ENCODE measurements at regions not wholly inside any gene's neighbourhood (a gene's known extent, or its start where the extent isn't known, plus 50 kb on each side); places are given as distances from the start of the nearest gene placed in this dataset.
"Not testable (repeated sequence)": the region's sequence is repeated elsewhere in the genome, so short reads cannot be mapped to it uniquely, and the experiment has no call there.

- Mint-ChIP-seq H3K9me3 (peaks cover 0 to 5% (median 2%) of the 10 kb centered on the region in 7 donors), H3K27ac (no peak overlapping the region), H3K4me3 (no peak overlapping the region), H3K36me3 (no peaks in the 10 kb centered on the region), H3K4me1 (no peaks in the 10 kb centered on the region), H3K27me3 (ENCODE audit: low read depth in 3 of 3) (no peaks in the 10 kb centered on the region)
- H3K4me1 ChIP-seq (ENCODE audit: control insufficient read depth in 1 of 2, insufficient read depth in 2 of 2, low read length in 2 of 2), result no peaks in the 10 kb centered on the region
- DNase-seq, result no peak
- intact Hi-C loops (cut with micrococcal nuclease), result no loop called here
- WGBS (ENCODE audit: insufficient coverage), result no CpG with 5 or more reads among the region's 1 CpG
- no peak overlapping the region for H3K27ac ChIP-seq (ENCODE audit: low read depth in 1 of 2, low read length in 2 of 2)
- H3K36me3 ChIP-seq (replicated peaks in 1 of 2; ENCODE audit: control insufficient read depth in 1 of 2, insufficient read depth in 2 of 2, low read length in 2 of 2), result no peaks in the 10 kb centered on the region
- no peaks in the 10 kb centered on the region for H3K79me2 ChIP-seq (ENCODE audit: insufficient read depth, low read length)
- H4K20me1 ChIP-seq (ENCODE audit: insufficient read depth, low read length), result no peaks in the 10 kb centered on the region
- H3K9ac ChIP-seq (ENCODE audit: insufficient read depth, low read length, poor library complexity, severe bottlenecking), result no peak overlapping the region
- no peak overlapping the region for H2AFZ ChIP-seq (ENCODE audit: insufficient read depth, low read depth, low read length, poor library complexity, severe bottlenecking)
- no peak overlapping the region for H3K4me2 ChIP-seq (replicated peaks; ENCODE audit: extremely low read depth, low read length, poor library complexity, severe bottlenecking)
- H3K4me3 ChIP-seq (replicated peaks in 1 of 3; ENCODE audit: low read depth in 2 of 3, low read length in 3 of 3), result no peak overlapping the region
- peaks cover 0 to under 1% of the 10 kb centered on the region in 2 donors for H3K9me3 ChIP-seq (replicated peaks in 1 of 2; ENCODE audit: control insufficient read depth in 1 of 2, insufficient read depth in 1 of 2, low read length in 2 of 2)
- no peak for TF ChIP-seq CTCF (IDR thresholded peaks at IDR 0.05)
- H3K27me3 ChIP-seq (ENCODE audit: control insufficient read depth in 2 of 2, insufficient read depth in 2 of 2, low read length in 2 of 2), result no peaks in the 10 kb centered on the region
Measured at GRCh38 chr6:115594891-115595290, 465.8 kb downstream of the FRK start.

- Histone ChIP-seq H2AFZ (ENCODE audit: insufficient read depth, low read depth, low read length, poor library complexity, severe bottlenecking) (no peak overlapping the region), H3K36me3 (replicated peaks in 1 of 2; ENCODE audit: control insufficient read depth in 1 of 2, insufficient read depth in 2 of 2, low read length in 2 of 2) (no peaks in the 10 kb centered on the region), H3K4me3 (replicated peaks in 1 of 3; ENCODE audit: low read depth in 2 of 3, low read length in 3 of 3) (no peak overlapping the region), H4K20me1 (ENCODE audit: insufficient read depth, low read length) (no peaks in the 10 kb centered on the region), H3K9me3 (replicated peaks in 1 of 2; ENCODE audit: control insufficient read depth in 1 of 2, insufficient read depth in 1 of 2, low read length in 2 of 2) (peaks cover 0 to 3% of the 10 kb centered on the region in 2 donors), H3K4me1 (ENCODE audit: control insufficient read depth in 1 of 2, insufficient read depth in 2 of 2, low read length in 2 of 2) (no peaks in the 10 kb centered on the region), H3K4me2 (replicated peaks; ENCODE audit: extremely low read depth, low read length, poor library complexity, severe bottlenecking) (no peak overlapping the region), H3K79me2 (ENCODE audit: insufficient read depth, low read length) (no peaks in the 10 kb centered on the region), H3K27ac (ENCODE audit: low read depth in 1 of 2, low read length in 2 of 2) (no peak overlapping the region), H3K27me3 (ENCODE audit: control insufficient read depth in 2 of 2, insufficient read depth in 2 of 2, low read length in 2 of 2) (no peaks in the 10 kb centered on the region), H3K9ac (ENCODE audit: insufficient read depth, low read length, poor library complexity, severe bottlenecking) (no peak overlapping the region)
- Mint-ChIP-seq H3K27ac (no peak overlapping the region), H3K27me3 (ENCODE audit: low read depth in 3 of 3) (no peaks in the 10 kb centered on the region), H3K9me3 (peaks cover 3 to 7% (median 6%) of the 10 kb centered on the region in 7 donors), H3K4me1 (no peaks in the 10 kb centered on the region), H3K4me3 (no peak overlapping the region), H3K36me3 (no peaks in the 10 kb centered on the region)
- no peak for DNase-seq
- TF ChIP-seq CTCF (IDR thresholded peaks at IDR 0.05), result no peak
- WGBS (ENCODE audit: insufficient coverage), result no CpG with 5 or more reads among the region's 2 CpGs
- intact Hi-C loops (cut with micrococcal nuclease), result no loop called here
Measured at GRCh38 chr6:115592025-115592424, 468.7 kb downstream of the FRK start.

- H3K27ac ChIP-seq (ENCODE audit: low read depth in 1 of 2, low read length in 2 of 2); H3K36me3 Mint-ChIP-seq; H3K79me2 ChIP-seq (ENCODE audit: insufficient read depth, low read length); H4K20me1 ChIP-seq (ENCODE audit: insufficient read depth, low read length); H3K27me3 ChIP-seq (ENCODE audit: control insufficient read depth in 2 of 2, insufficient read depth in 2 of 2, low read length in 2 of 2); H2AFZ ChIP-seq (ENCODE audit: insufficient read depth, low read depth, low read length, poor library complexity, severe bottlenecking); DNase-seq; H3K9me3 ChIP-seq (replicated peaks in 1 of 2; ENCODE audit: control insufficient read depth in 1 of 2, insufficient read depth in 1 of 2, low read length in 2 of 2); H3K4me2 ChIP-seq (replicated peaks; ENCODE audit: extremely low read depth, low read length, poor library complexity, severe bottlenecking); H3K4me1 Mint-ChIP-seq; H3K27ac Mint-ChIP-seq; H3K9me3 Mint-ChIP-seq; H3K4me3 Mint-ChIP-seq; H3K4me1 ChIP-seq (ENCODE audit: control insufficient read depth in 1 of 2, insufficient read depth in 2 of 2, low read length in 2 of 2); H3K4me3 ChIP-seq (replicated peaks in 1 of 3; ENCODE audit: low read depth in 2 of 3, low read length in 3 of 3); H3K36me3 ChIP-seq (replicated peaks in 1 of 2; ENCODE audit: control insufficient read depth in 1 of 2, insufficient read depth in 2 of 2, low read length in 2 of 2); intact Hi-C loops (cut with micrococcal nuclease); H3K27me3 Mint-ChIP-seq (ENCODE audit: low read depth in 3 of 3); H3K9ac ChIP-seq (ENCODE audit: insufficient read depth, low read length, poor library complexity, severe bottlenecking): not testable (repeated sequence)
- WGBS (ENCODE audit: insufficient coverage), result 79% methylated on average over 2 of the region's 4 CpGs
Measured at GRCh38 chr6:115589072-115589471, 471.6 kb downstream of the FRK start.
